ENCODE measurements at regions not wholly inside any gene's neighbourhood (a gene's known extent, or its start where the extent isn't known, plus 50 kb on each side); places are given as distances from the start of the nearest gene placed in this dataset.

GRCh38 chr11:27786331-27786730 lies 86.1 kb upstream of the BDNF start:
- intact Hi-C loops (cut with DNase I) = no loop called here
- no peak overlapping the region for H3K9ac ChIP-seq (ENCODE audit: low read depth in 2 of 2, low read length in 2 of 2)
- no peaks in the 10 kb centered on the region for H3K36me3 ChIP-seq
- no peak overlapping the region for H3K27ac ChIP-seq
- H3K4me1 ChIP-seq = no peaks in the 10 kb centered on the region
- no peaks in the 10 kb centered on the region for H3K9me3 ChIP-seq
- TF ChIP-seq CTCF (IDR thresholded peaks at IDR 0.05) = no peak
- no peak for DNase-seq
- no peaks in the 10 kb centered on the region for H3K27me3 ChIP-seq
- no peak overlapping the region for H3K4me3 ChIP-seq

DNA sequence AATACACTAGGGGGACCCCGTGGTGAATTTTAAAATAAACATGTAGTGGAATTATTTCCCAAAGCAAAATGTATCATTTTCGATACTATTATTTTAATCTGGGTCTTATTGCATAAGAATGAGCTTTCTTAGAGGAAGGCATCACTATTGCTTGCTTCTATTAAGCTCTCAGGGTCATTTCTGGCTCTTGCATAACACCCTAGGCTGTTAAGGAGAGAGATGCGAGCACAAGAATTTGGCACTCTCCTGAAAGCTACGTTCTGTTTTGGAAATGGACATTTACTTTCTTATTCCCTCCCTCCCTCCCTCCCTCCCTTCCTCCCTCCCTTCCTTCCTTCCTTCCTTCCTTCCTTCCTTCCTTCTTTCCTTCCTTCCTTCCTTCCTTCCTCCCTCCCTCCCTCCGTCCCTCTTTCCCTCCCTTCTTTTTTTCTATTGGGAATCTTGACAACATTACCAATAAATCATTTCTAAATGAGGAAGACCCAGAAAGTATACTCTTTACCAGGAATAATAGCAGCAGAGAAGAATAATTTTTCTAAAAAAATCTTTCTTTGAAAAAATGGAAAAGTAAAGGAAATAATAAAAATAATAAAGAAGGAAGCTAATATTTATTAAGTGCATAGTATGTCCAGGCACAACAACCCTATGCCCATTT lies 83.6 kb upstream of the BDNF start:
- H3K9me3 ChIP-seq = no peaks in the 10 kb centered on the region
- TF ChIP-seq CTCF (IDR thresholded peaks at IDR 0.05) = no peak

GRCh38 chr11:27777033-27777432 lies 76.8 kb upstream of the BDNF start:
- Histone ChIP-seq H3K27ac (no peak overlapping the region), H3K9ac (ENCODE audit: low read depth in 2 of 2, low read length in 2 of 2) (no peak overlapping the region), H3K36me3 (no peaks in the 10 kb centered on the region), H3K4me3 (no peak overlapping the region), H3K27me3 (no peaks in the 10 kb centered on the region), H3K4me1 (no peaks in the 10 kb centered on the region), H3K9me3 (no peaks in the 10 kb centered on the region)
- no peak for DNase-seq
- intact Hi-C loops (cut with DNase I) = no loop called here
- TF ChIP-seq CTCF (IDR thresholded peaks at IDR 0.05) = no peak

More for the DNA sequence above, 83.6 kb upstream of the BDNF start:
- no peak overlapping the region for H3K4me3 ChIP-seq
- intact Hi-C loops (cut with DNase I) = no loop called here
- no peaks in the 10 kb centered on the region for H3K27me3 ChIP-seq
- no peaks in the 10 kb centered on the region for H3K4me1 ChIP-seq
- no peaks in the 10 kb centered on the region for H3K36me3 ChIP-seq
- no peak overlapping the region for H3K9ac ChIP-seq (ENCODE audit: low read depth in 2 of 2, low read length in 2 of 2)
- no peak for DNase-seq
- no peak overlapping the region for H3K27ac ChIP-seq

DNA sequence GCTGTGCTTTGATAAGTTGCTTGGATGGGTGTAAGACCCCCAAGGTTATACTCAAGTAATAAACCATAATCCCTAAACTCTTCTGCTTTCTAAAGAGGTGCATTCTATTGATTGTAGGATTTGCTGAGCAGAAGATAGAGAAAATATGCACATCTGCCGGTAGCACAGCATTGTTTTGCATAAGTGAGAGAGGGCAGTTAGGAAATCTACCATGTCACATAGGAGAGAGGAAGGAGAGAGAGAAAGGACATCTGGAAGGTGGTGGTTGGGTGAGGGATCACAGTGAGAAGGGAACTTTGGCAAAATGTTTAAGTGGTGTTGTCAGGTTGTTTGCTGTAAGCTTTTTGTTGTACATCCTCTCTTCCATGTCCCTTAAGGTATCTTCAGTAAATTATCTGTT lies 73.6 kb upstream of the BDNF start:
- H3K9me3 ChIP-seq = no peaks in the 10 kb centered on the region
- no peaks in the 10 kb centered on the region for H3K27me3 ChIP-seq
- no peaks in the 10 kb centered on the region for H3K4me1 ChIP-seq
- no peak overlapping the region for H3K27ac ChIP-seq
- no peak overlapping the region for H3K4me3 ChIP-seq
- H3K36me3 ChIP-seq = no peaks in the 10 kb centered on the region
- H3K9ac ChIP-seq (ENCODE audit: low read depth in 2 of 2, low read length in 2 of 2) = no peak overlapping the region
- no peak for DNase-seq
- TF ChIP-seq CTCF (IDR thresholded peaks at IDR 0.05) = no peak
- intact Hi-C loops (cut with DNase I) = no loop called here

- Histone ChIP-seq H3K36me3 (no peaks in the 10 kb centered on the region), H3K4me3 (no peak overlapping the region), H3K9ac (ENCODE audit: low read depth in 2 of 2, low read length in 2 of 2) (no peak overlapping the region), H3K27me3 (no peaks in the 10 kb centered on the region), H3K27ac (no peak overlapping the region), H3K9me3 (no peaks in the 10 kb centered on the region), H3K4me1 (no peaks in the 10 kb centered on the region)
- intact Hi-C loops (cut with DNase I) = no loop called here
- TF ChIP-seq CTCF (IDR thresholded peaks at IDR 0.05) = no peak
- no peak for DNase-seq
Measured at GRCh38 chr11:27771516-27771915, 71.3 kb upstream of the BDNF start.
